NCI-H2107 (cell line): ENCODE measurements at regions not wholly inside any gene's neighbourhood (a gene's known extent, or its start where the extent isn't known, plus 50 kb on each side); places are given as distances from the start of the nearest gene placed in this dataset.

ENCODE experiments used
- DNase-seq: peaks from one replicate; lab custom pipeline; 2025; lab: John Stamatoyannopoulos, UW

DNA sequence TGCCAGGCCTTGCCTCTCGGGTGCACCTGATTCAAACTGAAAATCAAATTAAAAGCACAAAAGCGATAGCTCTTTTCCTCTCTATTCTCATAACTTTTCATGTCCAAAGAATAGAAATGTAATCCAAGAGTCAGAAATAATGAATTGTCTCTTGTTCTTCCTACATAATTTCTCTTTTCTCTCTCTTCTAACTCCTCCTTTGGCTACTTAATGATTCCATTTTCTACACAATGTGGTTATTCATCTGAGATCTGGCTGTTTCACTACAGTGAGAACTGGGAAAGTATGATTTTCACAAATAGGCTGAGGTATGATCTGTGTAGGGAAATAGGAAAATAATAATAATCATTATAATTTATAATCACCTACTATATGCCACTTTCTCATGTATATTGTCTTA is 703.5 kb downstream of the PDHA2 start:
- no peak for DNase-seq

DNA sequence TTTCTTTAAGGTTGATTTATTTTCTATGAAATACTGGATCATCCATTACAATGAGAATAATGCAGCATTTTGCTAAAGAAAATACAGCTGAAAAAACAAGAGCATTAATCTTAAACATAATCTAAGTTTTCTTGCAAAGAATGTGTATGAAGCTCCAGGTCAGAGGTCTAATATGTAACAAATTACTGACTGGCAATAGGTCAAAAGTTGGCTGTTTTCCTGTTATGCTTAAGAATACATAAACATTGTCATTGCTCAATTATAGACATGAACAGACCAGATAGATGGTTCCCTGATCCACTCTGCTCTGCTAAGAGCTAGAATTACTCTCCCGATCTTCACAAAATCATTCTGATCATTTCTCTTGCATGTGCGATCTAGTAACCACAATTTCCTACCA is 718.6 kb downstream of the PDHA2 start:
- no peak for DNase-seq

DNA sequence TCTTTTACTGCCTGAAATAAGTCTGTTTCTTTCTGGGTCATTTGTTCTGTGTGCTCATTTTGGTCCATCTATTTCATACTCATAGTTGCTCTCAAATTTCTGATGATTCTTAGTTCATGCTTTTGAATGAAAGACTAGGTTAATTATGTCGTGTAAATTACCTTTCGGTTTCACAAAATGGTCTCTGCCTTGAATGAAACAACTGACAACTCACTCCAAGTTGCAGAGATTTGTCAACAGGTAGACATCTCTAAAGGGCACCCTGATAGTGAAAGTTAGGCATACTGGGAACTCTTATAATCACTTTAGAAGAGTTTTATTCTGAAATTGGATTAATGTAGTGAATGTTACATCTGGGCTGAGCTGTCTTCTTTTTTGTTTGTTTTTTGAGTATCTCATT is 726.9 kb downstream of the PDHA2 start:
- no peak for DNase-seq

DNA sequence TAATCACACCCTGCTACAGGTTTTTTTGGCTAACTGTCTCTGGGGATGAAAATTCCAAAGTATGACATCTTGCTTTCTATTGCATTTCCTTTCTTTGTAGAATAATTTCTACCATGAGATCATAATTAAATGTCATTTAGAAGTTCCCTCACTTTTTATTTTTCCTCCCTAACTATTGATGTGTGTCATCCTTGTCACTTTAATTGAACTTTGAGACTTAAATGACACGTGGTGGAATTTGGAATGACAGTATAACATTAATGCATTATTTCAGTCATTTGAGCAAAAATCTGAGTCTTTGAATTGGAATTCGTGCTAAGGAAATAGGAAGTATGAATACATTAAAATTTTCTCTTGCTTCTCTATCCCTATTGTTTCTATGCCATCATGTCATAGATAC is 745.4 kb downstream of the PDHA2 start:
- DNase-seq: no peak

DNA sequence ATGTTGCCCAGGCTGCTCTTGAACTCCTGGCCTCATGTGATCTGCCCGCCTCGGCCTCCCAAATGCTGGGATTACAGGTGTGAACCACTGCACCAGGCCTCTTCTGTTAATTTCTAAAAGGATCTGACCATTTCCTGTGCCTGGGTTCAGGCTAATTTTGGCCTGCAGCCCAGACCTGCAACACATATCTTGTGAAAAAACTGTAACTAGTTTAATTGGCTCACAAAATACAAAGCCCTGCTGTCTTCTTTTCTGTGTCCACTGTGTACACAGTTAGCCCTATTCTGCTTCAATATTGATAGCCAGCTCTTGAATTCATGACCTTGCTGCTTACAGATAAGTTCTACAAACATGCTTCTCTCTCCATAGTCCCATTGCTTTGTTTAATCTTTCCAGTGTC is 753.5 kb downstream of the PDHA2 start:
- no peak for DNase-seq

DNA sequence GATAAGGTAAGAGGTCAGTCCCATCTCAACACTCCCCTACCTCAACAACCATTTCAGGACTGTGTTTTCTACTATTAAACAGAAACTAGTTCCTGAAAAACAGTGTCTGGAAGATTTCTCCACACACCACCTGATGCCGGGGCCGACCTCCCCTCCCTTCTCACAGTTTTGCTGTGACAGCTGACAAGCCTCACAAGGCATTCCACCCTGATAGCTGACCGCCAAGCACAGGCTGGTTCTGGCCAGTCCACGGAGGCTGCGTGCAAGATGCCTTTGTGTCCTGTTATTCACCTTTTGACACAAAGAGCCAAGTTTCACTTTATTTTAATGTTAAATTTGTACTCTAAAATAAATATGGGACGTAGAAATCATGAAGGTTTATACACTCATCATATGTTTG is 758.6 kb downstream of the PDHA2 start:
- DNase-seq: no peak

DNA sequence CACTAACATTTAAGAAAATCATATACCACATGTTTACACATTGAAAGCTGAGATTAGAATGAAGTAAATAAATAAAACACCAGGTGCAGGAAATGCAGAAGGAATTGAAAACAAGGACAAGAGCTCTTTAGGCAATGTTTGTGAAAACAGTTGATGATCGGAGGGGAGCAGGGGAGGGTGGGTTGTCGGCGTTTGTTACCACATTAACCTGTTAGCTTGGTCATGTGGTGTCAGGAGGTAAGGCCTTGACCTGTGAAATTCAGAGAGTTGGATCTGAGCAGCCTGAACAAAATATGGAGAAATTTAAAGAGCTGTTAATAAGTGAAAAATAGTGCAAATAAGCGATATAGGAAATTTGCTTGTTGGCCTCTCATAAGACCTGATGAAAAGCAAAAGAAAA is 759.9 kb downstream of the PDHA2 start:
- no peak for DNase-seq

DNA sequence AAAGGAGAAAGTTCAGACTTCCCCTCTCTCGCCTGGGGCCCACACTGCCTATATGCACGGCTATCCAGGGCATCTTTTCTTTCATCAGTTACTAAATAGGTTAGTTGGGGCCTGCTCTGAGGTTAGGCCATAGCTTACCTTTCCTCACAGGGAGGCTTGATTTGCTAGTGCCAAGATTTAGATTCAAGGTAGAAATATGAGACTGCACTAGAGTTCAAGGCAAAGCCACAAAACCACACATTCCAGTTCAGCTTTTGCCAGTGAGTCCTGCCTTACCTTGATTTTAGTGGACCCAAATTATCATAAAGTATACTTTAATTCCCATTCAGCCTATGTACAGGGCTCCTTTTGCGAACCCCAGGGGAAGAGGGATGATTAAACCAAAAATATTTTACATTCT is 762.8 kb downstream of the PDHA2 start:
- DNase-seq: no peak

DNA sequence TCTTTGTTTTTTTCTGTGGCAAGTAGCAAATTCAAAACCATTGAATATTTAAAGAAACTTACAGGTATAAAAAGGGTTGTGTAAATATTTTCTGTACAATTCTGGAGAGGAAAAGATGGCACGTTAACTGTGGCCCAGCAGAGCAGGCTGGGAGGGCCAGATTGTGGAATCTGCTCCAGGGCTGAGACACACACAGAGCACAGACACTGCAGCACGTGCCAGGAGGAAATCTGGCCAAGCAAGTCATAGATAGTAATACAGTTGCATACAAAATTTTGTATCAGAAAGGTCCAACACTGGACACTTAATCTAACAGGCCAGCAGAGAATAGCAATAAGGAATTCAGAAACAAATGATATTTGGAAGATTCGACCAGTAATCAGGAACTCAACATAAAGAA is 763.7 kb downstream of the PDHA2 start:
- DNase-seq: no peak

DNA sequence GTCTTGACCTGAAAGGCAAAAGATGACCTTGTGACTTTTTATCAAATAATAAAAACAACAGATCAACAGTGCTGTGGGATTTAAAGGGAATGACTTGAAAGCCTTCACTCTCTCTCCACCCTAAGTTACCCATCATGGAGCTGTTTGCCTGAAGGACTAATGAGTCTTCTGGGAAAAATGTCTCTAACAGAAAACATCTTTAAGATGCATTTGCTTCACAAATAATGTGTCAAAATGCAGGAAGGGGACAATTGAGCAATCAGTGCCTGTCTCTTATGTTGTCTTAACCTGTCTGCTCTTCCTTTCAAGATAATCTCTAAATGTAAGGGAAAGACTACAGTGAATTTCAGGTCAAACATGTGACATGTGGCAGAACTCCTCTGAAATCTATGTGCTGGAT is 766.6 kb downstream of the PDHA2 start:
- no peak for DNase-seq

DNA sequence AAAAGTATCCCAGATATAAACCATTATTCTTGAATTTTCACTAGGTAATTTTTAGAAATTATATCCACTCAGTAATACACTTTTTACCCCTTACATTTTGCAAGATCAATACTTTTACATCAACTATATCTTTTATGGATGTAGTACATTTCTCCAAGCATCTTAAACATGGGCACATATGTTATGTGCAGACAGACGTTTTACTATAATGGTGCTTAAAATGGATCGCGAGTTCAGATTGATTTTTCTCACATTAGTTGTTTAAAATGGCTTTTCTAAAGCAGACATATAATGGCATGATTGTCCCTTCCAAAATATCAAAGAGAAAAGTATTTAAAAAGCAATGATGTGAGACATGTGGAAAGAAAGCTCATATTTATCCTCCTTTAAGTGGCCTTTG is 786.1 kb downstream of the PDHA2 start:
- DNase-seq: no peak

DNA sequence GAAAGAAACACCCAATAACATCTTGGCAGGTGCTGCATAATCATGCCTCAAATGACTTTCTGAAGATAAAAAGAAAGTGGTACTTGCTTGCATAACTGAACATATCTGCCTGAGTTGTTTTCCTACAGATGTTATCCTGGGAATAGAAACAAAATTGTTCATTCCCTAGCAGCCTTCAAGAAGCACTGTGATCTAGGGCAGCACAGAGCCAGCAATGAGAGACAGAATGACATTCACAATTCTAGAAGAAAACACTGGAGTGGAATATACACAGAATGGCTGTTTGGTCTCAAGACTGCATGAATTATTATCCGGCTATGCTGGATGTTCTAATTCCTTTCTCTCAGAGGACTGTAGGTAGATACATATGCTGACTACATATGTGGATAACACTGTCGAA is 790.9 kb downstream of the PDHA2 start:
- no peak for DNase-seq

DNA sequence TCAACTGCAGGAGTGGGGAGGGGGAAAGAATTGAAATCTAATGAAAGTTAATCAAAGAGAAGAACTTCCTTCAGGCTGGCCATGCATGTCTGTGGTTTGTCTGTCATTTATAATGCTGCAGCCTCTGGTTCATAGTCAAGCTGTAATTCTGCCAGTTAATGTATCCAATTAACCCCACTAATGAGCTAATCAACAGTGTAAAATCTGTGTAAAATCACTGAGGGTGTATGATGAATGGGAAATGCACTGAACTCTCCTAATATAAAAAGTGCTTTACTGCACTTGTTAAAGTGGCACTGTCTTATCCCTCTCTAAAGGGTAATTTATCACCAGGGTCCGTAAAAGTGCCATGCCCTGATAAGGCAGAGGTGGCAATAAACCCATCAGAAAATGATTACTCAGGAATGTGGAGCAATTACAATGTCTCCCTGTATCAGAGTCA is 798.1 kb downstream of the PDHA2 start:
- no peak for DNase-seq

DNA sequence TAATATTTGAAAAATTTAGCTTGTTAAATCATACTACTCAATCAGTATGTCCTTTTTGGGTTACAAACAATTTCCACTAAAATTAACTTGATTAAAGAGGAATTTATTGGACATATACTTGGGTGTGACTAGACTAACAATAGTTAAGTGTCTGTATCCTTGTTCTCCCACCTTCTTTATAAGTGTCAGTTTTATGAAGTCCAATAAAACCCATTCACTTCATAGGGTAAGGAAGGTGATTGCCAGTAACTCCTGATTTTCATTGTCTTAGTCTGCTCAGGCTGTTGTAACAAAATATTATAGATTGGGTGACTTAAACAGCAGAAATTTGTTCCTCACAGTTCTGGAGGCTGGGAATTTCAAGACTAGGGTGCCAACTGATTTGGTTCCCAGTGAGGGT is 800.0 kb downstream of the PDHA2 start:
- DNase-seq: no peak

DNA sequence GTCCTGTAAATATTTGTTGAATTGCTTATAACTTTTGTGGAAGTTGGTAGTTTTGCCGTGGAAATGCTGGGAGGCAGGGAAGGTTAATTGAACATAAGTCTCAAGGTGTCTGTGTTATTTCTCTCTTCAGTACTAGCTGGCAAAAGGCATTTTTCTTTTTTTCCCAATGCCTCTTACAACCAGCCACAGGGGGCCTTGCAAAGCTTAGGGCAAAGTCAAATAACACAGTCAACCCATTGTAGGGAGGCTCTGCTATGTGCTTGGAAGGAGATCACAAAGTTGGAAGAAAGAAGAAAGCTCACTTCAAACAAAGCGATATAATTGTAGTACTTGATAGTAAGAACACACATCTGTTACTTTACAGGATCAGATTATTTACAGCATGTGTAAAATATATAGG is 802.6 kb downstream of the PDHA2 start:
- DNase-seq: no peak

DNA sequence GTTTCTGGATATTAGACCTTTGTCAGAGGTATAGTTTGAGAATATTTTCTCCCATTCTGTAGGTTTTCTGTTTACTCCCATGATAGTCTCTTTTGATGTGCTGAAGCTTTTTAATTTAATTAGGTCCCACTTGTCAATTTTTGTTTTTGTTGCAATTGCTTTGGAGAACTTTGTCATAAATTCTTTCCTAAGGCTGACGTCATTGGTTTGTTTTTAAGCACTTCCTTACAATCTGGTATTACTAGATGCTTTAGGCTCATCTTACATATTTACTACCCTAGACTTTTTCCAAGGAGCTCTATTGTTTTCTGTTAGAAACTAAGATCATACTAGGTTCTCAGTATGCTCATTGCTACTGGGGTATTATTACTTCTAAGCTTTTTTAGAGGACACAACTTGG is 806.3 kb downstream of the PDHA2 start:
- no peak for DNase-seq

DNA sequence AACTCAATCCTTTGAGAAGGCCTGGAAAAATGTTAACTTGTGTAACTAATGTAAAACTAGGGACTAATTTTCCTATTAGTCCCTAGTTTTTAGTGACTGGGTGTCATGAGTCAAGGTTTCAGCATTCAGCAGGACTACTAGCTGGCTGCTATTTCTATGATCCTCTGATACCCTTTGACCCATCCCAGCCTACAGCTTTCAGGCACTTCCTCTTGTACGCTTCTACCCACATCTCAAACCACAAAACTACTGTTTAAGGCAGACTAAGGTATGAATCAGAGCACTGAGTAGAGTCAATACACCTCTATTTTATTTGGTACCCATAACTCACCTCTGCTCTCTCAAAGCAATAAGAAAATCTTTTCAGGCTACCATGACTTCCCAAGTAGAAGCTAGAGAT is 809.6 kb downstream of the PDHA2 start:
- no peak for DNase-seq

DNA sequence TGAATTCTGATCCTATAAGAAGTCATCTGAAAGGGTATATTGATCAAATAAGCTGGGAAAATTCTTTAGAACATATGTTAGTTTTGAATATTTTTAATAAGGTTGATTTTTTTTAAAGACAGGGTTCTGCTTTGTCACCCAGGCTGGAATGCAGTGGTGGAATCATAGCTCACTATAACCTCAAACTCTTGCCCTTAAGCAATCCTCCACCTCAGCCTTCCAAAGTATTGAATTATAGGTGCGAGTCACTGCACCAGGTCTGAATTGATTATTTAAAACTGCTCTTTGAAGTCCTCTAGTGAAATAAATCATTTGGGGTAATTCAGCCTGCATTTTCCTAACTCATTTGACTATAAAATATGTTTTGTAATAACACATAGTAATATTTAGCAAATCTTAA is 812.3 kb downstream of the PDHA2 start:
- no peak for DNase-seq

DNA sequence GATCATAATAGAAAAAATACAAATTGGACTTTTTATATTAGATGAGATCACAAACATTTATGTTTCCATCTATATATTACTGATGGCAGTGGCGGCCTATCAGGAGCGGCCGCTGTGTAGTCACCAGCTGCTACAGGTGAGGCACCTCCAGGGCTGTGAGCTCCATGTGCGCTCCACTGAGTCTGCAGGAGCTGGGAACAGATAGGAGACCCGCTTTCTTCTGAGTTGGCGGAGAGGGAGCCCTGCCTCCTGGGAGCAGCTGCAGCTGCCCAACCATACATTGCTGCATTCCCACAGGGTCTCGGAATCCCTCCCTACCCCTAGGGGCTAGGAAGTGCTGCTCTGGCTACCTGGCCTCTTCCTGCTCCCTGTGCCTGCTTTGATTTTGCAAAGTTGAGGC is 812.9 kb downstream of the PDHA2 start:
- DNase-seq: no peak

DNA sequence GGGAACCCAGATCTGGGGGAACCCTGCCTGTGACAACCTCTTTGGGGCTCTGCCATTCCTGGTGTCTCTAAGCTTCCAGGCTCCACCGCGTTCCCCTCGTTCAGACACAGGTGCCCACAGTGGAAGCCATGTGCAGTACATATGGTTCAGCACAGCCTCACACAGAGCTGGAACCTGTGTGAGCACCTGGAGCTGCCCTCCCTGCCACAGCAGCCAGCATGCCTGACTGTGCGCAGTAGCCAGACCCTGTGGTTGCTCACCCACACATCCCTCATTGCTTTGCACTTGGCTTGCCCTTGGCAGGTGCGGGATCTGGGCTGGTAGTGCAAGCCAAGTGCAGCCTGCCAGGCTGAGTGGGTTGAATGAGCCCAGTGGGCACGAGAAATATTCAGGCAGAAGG is 814.2 kb downstream of the PDHA2 start:
- DNase-seq: no peak

DNA sequence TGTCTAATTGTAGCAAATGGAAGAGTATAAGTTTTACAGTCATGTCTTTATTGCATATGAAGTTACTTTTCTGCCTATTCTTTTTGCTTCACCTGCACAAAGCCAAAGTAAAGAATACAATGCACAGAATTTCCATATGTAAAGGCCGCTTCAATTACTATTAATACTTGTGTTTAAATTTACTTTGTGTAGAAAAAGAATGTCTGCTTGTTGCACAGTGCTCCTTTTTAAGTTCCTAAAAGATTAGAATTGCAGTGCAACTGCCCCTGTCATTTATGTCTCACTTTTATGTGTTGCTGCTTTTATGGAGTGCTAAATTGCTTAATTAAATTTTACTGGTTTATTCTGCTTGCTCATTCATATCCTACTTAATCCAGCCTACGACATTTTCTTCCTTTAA is 830.5 kb downstream of the PDHA2 start:
- DNase-seq: no peak

DNA sequence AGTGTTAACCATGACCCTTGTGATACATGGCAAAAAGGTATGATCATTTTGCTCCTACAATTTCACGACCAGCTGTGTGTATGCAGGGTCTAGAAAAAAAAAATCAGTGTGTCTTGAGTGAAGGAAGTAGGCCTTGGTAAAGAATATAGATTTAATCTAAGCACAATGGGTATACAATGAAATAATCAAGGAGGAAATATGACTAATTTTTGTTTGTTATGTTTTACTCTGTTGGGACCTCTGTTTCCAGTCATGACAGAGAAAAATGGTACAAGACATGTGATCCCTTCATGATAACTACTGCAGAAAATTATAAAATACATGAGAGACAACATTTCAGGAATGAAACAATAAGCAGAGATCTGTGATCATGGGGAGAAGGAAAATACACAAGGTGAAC is 835.5 kb downstream of the PDHA2 start:
- DNase-seq: no peak

DNA sequence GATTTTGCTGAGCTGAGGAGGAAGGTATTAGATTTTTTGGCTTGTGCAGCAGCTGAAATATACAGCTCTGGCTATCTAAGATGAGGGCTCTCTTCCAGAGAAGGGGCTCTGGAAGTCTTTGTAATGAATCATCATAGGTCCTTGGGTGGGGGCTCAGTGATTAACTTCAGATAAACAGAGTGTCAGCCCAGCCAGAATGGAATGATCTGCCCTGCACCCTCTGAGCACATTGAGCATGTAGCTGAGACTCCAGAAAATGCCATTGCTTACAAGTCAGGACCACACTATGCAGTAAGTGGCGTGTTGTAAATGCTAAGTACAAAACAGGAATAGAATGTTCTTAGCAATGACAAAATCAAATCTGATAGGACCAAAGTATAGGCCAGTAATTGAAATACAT is 836.0 kb downstream of the PDHA2 start:
- no peak for DNase-seq

DNA sequence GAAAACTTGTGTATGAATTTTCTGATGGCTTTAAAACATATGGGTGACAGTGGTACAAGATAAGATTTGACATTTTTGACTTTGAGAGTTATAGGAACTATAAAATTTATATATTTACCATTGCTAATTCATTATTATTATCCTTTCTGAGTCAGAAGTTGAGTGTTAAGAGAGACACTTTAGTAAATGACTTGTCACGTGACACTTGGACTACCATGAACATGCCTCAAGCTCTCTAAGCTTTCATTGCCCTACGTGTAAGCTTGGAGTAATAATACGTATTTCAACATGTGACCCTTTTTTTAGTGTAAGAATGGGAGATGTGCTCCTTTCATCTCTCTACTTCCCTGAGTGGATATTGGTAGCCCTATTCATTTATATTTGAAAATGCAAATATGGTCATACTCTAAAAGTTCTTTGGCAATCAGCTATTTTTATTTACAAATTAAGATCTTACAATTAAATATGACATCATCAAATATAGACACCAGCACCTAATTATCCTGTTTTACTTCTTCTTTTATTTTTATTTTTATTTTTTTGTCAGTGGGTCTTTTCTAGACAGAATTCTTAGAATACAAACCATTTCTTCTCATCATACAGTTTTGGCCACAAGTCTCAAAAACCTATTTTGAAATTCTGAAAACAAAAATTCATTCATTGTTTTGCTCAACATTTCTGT is 837.0 kb downstream of the PDHA2 start:
- no peak for DNase-seq

DNA sequence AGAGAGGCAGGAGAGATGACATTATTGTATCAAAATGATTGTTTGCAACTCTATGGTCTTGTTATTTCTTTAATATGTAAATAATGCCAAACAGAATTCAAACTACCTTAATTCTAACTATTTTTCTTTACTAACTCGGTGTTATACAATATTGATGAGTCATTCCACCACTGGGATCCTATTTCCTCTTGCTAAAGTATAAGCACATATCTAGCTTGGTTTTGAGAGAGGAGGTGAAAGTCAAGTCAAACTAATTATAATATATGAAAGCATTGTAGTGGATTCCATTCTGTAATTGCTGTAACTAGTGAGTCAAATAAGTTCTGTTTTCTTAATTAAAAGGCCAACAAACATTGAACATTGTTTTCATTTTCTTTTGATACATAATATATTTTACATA is 837.6 kb downstream of the PDHA2 start:
- no peak for DNase-seq
